ENCODE measurements at regions not wholly inside any gene's neighbourhood (a gene's known extent, or its start where the extent isn't known, plus 50 kb on each side); places are given as distances from the start of the nearest gene placed in this dataset.

DNA sequence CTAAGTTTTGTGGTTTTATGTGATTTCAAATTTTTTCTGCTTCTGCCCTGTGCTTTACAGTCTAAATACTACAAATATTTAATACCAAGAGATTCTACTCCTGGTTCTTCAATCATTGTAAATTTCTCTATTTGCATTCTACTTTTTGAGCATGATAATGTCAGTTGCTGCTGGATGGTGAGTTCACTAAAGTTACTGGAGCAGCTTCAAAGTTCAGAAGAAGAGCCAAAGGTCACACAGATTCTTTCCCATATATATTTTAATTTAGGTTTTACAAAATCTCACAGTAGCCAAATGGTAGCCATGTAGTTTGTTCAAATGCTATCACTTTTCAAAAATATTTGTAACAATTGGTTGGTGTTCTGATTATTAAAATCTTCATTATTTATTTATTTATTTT lies 378.7 kb downstream of the TMEM232 start:
- no peak for DNase-seq
- Histone ChIP-seq H3K4me1 (no peaks in the 10 kb centered on the region), H3K4me3 (no peak overlapping the region), H3K27ac (no peak overlapping the region), H3K36me3 (ENCODE audit: low read depth, missing control alignments) (no peaks in the 10 kb centered on the region), H3K9me3 (no peaks in the 10 kb centered on the region), H3K27me3 (no peaks in the 10 kb centered on the region)
- TF ChIP-seq, protein P1, sequence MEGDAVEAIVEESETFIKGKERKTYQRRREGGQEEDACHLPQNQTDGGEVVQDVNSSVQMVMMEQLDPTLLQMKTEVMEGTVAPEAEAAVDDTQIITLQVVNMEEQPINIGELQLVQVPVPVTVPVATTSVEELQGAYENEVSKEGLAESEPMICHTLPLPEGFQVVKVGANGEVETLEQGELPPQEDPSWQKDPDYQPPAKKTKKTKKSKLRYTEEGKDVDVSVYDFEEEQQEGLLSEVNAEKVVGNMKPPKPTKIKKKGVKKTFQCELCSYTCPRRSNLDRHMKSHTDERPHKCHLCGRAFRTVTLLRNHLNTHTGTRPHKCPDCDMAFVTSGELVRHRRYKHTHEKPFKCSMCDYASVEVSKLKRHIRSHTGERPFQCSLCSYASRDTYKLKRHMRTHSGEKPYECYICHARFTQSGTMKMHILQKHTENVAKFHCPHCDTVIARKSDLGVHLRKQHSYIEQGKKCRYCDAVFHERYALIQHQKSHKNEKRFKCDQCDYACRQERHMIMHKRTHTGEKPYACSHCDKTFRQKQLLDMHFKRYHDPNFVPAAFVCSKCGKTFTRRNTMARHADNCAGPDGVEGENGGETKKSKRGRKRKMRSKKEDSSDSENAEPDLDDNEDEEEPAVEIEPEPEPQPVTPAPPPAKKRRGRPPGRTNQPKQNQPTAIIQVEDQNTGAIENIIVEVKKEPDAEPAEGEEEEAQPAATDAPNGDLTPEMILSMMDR (IDR thresholded peaks at IDR 0.05) = no peak
- no peak for TF ChIP-seq POLR2A (IDR thresholded peaks at IDR 0.05)
- intact Hi-C loops (cut with DNase I; ENCODE audit: low total_unique reads) = no loop called here

DNA sequence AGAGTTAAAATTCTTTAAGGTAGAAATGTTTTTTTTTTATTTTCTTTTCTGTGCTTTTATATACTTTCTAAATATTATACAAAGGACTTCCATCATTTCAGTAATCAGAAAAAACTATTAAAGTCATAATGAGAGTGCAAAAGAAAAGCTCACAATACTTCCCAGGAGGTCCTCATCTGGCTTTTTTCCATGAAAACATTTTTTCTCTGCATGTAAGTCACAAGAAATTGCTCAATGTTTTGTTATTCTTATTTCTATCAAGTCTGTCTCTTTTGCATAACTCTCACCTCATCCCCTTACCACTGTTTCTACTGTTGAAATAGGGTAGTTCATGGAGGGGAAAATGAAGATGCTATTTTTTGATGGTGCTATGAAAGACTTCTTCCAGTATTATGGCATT lies 375.0 kb downstream of the TMEM232 start:
- no peaks in the 10 kb centered on the region for H3K9me3 ChIP-seq
- DNase-seq = no peak
- H3K27ac ChIP-seq = no peak overlapping the region
- TF ChIP-seq, protein P1 (IDR thresholded peaks at IDR 0.05) = no peak
- no peak for TF ChIP-seq POLR2A (IDR thresholded peaks at IDR 0.05)
- H3K36me3 ChIP-seq (ENCODE audit: low read depth, missing control alignments) = no peaks in the 10 kb centered on the region
- H3K4me3 ChIP-seq = no peak overlapping the region
- intact Hi-C loops (cut with DNase I; ENCODE audit: low total_unique reads) = no loop called here
- peaks cover 10% of the 10 kb centered on the region for H3K4me1 ChIP-seq
- no peaks in the 10 kb centered on the region for H3K27me3 ChIP-seq

DNA sequence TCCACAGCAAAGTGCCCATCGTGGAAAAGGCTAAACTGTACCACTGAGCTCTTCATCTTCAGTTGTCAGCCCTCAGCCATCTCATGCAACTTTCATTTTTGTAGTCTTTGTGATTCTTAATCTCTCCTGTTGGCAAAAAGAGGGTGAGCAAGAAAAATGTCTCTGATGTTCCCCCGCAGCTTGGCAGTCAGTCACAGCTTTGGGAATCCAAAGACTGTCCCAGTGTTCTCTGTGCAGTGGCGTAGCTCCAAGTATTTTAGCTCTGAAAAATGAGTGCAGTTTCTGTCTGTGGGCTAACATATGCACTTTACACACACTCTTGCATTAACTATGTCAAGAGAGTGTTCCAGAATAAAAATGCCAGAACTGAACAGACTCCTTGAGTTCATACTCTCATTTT lies 372.2 kb downstream of the TMEM232 start:
- H3K9me3 ChIP-seq = no peaks in the 10 kb centered on the region
- H3K4me3 ChIP-seq = no peak overlapping the region
- H3K27me3 ChIP-seq = no peaks in the 10 kb centered on the region
- H3K4me1 ChIP-seq = peaks cover 10% of the 10 kb centered on the region
- DNase-seq = peak; percentile 39
- H3K27ac ChIP-seq = no peak overlapping the region
- no peaks in the 10 kb centered on the region for H3K36me3 ChIP-seq (ENCODE audit: low read depth, missing control alignments)
- WGBS, 2 donors = 43 to 55% methylated on average over 3 of the region's 3 CpGs
- TF ChIP-seq POLR2A (IDR thresholded peaks at IDR 0.05) = no peak
- TF ChIP-seq, protein P1 (IDR thresholded peaks at IDR 0.05) = no peak
- intact Hi-C loops (cut with DNase I; ENCODE audit: low total_unique reads) = no loop called here

DNA sequence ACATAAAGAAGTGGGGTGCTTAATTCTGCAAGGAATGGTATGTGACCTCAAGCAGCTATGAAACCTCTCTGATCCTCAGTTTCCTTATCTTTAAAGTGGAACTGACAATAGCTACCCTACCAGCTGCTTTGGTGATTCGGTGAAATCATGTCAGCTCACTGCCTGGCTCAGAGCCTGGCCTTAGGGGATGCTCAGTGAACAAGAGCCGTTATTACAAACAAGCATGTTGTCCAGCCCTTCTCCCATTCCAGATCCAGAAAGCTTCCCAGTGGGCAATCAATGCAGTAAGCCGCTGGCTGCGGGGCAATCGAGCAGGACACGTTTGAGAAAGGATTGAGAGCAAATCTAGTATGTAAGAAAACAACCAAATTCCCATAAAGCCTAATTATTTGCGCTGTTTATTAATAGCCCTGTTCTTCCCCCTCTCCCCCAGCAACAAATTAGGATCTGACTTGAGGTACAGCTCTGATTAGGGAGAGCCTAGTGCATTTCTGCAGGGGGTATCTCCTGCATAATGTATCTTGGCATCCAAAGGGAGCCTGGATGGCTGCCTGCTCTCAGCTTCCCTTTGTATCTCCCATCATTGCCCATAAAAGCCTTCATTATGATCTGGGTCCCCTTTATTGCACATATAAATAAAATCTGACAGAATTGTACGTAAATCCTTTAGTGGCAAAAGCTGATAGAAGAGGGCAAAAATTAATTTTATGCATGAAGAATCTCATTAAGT lies 371.4 kb downstream of the TMEM232 start:
- no peak overlapping the region for H3K27ac ChIP-seq
- peak; percentile 40 for DNase-seq
- no peaks in the 10 kb centered on the region for H3K9me3 ChIP-seq
- no peak for TF ChIP-seq POLR2A (IDR thresholded peaks at IDR 0.05)
- TF ChIP-seq, protein P1 (IDR thresholded peaks at IDR 0.05) = no peak
- no peaks in the 10 kb centered on the region for H3K36me3 ChIP-seq (ENCODE audit: low read depth, missing control alignments)
- H3K4me1 ChIP-seq = peaks cover 10% of the 10 kb centered on the region
- H3K4me3 ChIP-seq = no peak overlapping the region
- H3K27me3 ChIP-seq = no peaks in the 10 kb centered on the region
- 56 to 66% methylated on average over 8 of the region's 8 CpGs for WGBS, 2 donors
- intact Hi-C loops (cut with DNase I; ENCODE audit: low total_unique reads) = no loop called here

DNA sequence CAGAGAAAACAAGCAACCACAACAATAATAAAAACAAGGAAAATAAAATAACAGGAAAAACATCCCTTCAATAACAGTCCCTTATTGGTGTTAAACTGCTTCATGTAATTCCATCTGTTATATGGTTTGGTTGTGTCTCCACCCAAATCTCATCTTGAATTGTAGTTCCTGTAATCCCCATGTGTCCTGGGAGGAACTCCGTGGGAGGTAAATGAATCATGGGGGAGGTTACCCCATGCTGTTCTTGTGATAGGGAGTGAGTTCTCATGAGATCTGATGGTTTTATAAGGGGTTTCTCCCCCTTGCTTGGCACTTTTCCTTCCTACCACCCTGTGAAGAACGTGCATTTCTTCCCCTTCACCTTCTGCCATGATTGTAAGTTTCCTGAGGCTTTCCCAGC lies 369.8 kb downstream of the TMEM232 start:
- H3K4me1 ChIP-seq = peaks cover 10% of the 10 kb centered on the region
- DNase-seq = no peak
- H3K36me3 ChIP-seq (ENCODE audit: low read depth, missing control alignments) = no peaks in the 10 kb centered on the region
- no peaks in the 10 kb centered on the region for H3K9me3 ChIP-seq
- TF ChIP-seq, protein P1 (IDR thresholded peaks at IDR 0.05) = no peak
- TF ChIP-seq POLR2A (IDR thresholded peaks at IDR 0.05) = no peak
- 55 to 86% methylated on average over 2 of the region's 2 CpGs for WGBS, 2 donors
- no peak overlapping the region for H3K4me3 ChIP-seq
- intact Hi-C loops (cut with DNase I; ENCODE audit: low total_unique reads) = no loop called here
- no peak overlapping the region for H3K27ac ChIP-seq
- H3K27me3 ChIP-seq = no peaks in the 10 kb centered on the region

Measured in testis (tissue), 2 donors.